ENCODE measurements at regions not wholly inside any gene's neighbourhood (a gene's known extent, or its start where the extent isn't known, plus 50 kb on each side); places are given as distances from the start of the nearest gene placed in this dataset.

DNA sequence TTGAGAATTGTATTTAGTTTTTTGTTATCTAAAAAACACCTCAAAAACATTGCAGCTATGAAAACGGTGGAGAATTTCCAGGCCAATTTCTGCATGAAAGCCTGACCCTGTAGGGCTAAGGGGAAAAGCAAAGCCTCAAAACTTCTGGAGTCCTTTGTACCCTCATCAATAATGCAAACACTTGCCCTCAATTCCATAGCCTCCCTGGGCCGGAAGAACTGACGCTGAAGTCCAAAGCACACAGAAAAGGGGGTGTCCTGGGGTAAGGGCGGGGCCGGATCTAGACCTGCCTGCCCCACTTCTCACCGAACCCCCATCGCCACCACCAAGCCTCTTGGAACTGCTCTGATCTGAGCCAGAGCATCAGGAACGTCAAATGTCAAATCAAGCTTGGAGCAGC is 173.9 kb upstream of the S100G start:
- TF ChIP-seq, protein P1, sequence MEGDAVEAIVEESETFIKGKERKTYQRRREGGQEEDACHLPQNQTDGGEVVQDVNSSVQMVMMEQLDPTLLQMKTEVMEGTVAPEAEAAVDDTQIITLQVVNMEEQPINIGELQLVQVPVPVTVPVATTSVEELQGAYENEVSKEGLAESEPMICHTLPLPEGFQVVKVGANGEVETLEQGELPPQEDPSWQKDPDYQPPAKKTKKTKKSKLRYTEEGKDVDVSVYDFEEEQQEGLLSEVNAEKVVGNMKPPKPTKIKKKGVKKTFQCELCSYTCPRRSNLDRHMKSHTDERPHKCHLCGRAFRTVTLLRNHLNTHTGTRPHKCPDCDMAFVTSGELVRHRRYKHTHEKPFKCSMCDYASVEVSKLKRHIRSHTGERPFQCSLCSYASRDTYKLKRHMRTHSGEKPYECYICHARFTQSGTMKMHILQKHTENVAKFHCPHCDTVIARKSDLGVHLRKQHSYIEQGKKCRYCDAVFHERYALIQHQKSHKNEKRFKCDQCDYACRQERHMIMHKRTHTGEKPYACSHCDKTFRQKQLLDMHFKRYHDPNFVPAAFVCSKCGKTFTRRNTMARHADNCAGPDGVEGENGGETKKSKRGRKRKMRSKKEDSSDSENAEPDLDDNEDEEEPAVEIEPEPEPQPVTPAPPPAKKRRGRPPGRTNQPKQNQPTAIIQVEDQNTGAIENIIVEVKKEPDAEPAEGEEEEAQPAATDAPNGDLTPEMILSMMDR (IDR thresholded peaks at IDR 0.05): no peak
- no peak overlapping the region for H3K4me3 ChIP-seq
- no peak for DNase-seq (ENCODE audit: low spot score)
- no peak overlapping the region for H3K27ac ChIP-seq

DNA sequence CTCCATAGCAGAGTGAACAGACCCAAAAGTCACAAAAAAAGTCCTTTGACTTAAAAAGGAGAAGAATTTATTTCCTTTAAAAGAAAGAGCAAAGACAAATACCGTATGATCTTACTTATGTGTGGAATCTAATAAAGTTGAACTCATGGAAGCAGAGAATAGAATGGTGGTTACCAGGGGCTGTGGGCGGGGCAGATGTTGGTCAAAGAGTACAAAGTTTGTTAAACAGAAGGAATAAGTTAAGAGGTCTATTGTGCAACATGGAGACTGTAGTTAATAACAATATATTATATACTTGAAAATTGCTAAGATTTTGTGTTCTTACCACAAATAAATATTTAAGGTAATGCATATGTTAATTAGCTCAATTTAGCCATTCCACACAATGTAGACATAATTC is 173.3 kb upstream of the S100G start:
- H3K4me3 ChIP-seq: no peak overlapping the region
- H3K27ac ChIP-seq: no peak overlapping the region
- no peak for DNase-seq (ENCODE audit: low spot score)
- TF ChIP-seq, protein P1 (IDR thresholded peaks at IDR 0.05): no peak

DNA sequence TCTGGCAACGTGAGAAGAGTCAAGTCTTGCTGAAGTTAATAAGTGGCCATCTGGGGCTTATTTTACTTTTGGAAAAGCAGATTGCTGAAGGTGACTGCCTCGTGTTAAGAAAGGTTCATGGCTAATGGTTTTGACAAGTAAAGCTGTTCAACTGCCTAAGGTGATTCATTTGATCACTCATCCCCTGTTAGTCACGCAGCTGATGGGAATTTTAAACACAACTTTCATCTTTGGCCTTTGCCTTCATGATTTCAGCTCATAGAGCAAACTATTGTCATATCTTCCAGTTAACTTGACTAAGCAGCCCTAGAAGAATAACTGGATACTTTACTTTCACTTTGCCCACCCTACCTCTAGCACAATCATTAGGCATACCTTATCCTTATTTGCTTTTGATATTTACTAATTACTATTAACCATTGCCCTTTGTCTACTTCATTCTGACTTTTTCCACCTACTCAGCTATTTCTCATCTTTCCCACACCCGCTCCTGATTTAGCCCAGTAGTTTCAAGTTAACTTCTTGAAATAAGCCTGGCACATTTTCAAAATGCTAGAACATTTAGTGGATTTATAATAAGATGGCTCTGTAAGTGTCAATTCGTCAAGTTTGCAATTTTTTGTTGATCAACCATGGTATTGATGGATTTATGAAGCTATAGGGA is 170.6 kb upstream of the S100G start:
- no peak for DNase-seq (ENCODE audit: low spot score)
- TF ChIP-seq, protein P1 (IDR thresholded peaks at IDR 0.05): no peak
- no peak overlapping the region for H3K27ac ChIP-seq
- H3K4me3 ChIP-seq: no peak overlapping the region

DNA sequence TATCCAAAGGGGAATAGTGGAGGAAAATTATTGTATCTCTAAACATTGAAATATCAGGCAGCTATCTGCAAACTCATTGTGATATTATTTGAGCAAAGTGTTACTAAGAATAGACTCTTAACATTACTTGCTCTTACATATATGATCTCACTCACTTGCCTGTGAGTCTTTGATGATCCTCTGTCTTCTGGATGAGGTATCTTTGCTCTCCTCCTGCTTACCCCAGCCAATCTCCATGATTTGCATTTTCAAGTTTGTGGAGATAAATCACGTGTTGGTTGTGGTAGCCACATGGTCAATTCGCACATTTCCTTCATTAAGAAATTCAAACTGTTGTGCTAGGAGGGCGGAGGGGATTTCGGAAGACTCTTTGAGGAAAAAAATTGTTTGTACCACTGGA is 169.9 kb upstream of the S100G start:
- no peak for DNase-seq (ENCODE audit: low spot score)
- TF ChIP-seq, protein P1 (IDR thresholded peaks at IDR 0.05): no peak
- Histone ChIP-seq H3K27ac (no peak overlapping the region), H3K4me3 (no peak overlapping the region)

DNA sequence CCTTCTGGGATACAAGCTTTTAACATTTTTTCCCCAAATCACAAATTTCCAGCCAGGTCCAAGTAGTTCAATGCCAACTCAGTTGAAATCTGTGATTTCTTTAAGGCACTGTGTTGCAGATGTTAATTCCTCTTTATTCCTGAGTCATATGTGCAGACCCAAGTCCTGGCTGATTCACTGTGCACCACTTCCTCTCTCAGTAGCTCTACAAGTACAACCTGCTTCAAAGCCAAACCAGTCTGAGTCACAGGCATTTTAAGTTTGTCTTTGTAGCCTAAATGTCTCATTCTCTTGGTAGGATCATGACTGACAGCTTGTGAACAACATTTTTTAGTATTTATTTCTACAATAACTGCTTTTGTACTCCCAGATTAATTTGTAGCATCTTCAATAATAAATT is 165.6 kb upstream of the S100G start:
- DNase-seq (ENCODE audit: low spot score): no peak
- Histone ChIP-seq H3K4me3 (no peak overlapping the region), H3K27ac (no peak overlapping the region)
- TF ChIP-seq, protein P1 (IDR thresholded peaks at IDR 0.05): no peak

DNA sequence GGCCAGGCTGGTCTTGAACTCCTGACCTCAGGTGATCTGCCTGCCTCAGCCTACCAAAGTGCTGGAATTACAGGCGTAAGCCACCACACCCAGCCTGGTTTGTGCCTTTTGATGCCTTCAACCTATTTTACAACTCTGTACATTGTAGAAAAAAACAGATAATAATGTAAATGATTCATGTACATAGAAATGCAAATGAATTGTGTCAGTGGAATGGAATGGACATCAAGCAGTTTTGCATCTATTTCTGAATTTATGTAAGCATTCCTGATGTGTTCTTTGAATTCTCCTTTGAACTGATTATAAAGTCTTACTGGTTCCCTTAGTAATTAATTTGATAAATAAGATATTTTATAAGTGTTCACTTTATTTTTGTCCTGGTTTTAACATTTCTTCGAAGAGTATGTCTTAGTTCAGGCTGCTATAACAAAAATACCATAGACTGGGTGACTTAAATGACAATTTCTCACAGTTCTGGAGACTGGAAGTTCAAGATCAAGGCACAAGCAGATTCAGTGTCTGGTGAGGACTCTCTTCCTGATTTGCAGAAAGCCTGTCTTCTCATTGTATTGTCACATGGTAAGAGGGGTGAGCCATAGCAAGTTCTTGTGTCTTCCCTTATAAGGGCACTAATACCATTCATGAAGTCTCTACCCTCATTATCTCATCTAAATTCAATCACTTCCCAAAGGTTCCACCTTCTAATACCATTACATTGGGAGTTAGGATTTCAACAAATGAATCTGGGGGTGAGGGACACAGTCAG is 162.2 kb upstream of the S100G start:
- Histone ChIP-seq H3K4me3 (no peak overlapping the region), H3K27ac (no peak overlapping the region)
- TF ChIP-seq, protein P1 (IDR thresholded peaks at IDR 0.05): no peak
- no peak for DNase-seq (ENCODE audit: low spot score)

DNA sequence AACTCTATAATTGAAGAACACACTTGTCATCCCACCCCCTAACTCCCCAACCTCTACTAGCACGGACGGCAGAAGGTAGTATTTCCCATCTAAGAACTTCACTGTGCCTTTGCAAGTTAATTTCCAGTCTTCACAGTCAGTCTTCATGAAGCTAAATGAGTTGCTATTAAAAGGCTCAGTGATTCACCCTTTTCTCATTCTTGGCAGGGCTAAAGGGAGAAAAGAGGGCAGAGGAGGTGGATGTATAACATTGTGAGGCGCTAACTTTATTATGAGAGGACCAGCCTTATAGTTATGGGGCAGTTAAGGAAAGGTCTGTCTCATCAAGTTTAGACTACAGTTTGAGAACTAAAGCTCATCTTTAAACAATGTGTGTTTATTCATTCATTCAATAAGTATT is 161.0 kb upstream of the S100G start:
- DNase-seq (ENCODE audit: low spot score): no peak
- Histone ChIP-seq H3K27ac (no peak overlapping the region), H3K4me3 (no peak overlapping the region)
- TF ChIP-seq, protein P1 (IDR thresholded peaks at IDR 0.05): no peak
